ENCODE measurements at regions not wholly inside any gene's neighbourhood (a gene's known extent, or its start where the extent isn't known, plus 50 kb on each side); places are given as distances from the start of the nearest gene placed in this dataset.

DNA sequence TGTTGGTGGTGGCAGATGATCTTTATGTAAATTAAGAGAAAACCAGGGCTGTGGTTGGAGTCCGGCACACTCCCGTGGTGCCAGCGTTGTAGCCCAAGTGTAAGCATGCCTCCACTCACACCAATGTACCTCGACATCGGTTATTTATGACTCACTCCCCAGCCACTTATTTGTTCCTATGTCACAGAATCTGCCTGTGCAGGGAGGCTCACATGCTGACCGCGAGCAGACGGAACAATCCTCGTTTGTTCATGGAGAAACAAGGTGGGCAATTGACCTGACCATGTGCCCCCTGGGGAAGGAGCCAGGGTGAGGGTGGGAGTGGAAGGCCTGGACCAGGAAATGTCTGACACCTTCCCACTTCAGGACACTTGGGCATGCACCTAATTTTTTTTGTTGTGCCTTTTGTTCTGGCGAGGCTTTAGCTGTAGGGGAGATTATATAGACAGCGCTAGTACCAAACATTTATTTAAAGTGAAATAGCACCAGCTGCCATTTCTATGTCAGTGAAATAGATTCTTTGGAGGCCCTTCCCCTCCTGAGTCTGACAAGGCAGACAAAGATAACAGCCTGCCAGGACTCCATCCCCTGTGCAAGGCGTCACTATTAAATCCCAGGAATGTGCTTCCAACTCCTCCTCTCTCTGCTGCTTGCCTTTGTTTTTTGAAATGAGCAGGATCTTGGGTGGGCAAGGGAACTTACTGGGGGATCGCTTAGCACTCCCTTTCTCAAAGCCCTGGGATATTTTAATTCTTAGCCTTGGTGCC lies 394.2 kb downstream of the FGF9 start:
- in situ Hi-C loops (cut with MboI; ENCODE audit: low pct_unique_long_range_greater_than_20kb, low sequenced_read_pairs, unreplicated experiment): no loop called here
- no peak for DNase-seq (ENCODE audit: low spot score)
- TF ChIP-seq, protein P1, sequence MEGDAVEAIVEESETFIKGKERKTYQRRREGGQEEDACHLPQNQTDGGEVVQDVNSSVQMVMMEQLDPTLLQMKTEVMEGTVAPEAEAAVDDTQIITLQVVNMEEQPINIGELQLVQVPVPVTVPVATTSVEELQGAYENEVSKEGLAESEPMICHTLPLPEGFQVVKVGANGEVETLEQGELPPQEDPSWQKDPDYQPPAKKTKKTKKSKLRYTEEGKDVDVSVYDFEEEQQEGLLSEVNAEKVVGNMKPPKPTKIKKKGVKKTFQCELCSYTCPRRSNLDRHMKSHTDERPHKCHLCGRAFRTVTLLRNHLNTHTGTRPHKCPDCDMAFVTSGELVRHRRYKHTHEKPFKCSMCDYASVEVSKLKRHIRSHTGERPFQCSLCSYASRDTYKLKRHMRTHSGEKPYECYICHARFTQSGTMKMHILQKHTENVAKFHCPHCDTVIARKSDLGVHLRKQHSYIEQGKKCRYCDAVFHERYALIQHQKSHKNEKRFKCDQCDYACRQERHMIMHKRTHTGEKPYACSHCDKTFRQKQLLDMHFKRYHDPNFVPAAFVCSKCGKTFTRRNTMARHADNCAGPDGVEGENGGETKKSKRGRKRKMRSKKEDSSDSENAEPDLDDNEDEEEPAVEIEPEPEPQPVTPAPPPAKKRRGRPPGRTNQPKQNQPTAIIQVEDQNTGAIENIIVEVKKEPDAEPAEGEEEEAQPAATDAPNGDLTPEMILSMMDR (IDR thresholded peaks at IDR 0.05; ENCODE audit: extremely low read depth, insufficient read depth, missing control alignments): no peak

- in situ Hi-C loops (cut with MboI; ENCODE audit: low pct_unique_long_range_greater_than_20kb, low sequenced_read_pairs, unreplicated experiment): no loop called here
- TF ChIP-seq, protein P1 (IDR thresholded peaks at IDR 0.05; ENCODE audit: extremely low read depth, insufficient read depth, missing control alignments): no peak
- DNase-seq (ENCODE audit: low spot score): peak; percentile 20
Observed at GRCh38 chr13:22073718-22074117, 402.8 kb downstream of the FGF9 start.

DNA sequence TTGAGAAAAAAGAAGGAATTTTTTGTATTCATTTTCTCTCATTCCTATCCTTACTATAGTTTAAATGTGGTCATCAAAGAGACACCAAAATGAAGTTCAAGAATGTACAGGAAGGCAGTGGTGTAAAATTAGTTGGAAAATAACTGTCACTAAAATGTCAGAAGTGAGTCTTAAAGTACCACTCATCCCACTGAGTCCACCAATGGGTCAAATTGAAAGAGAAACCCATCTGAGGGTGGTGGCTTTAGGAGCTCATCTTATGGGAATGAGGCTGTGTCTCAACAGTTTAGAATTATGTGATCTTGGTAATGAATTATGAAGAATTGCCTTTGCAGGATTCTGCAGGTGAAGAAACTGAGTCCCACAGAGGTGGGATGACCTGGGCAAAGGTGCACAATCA lies 403.5 kb downstream of the FGF9 start:
- DNase-seq (ENCODE audit: low spot score): no peak
- in situ Hi-C loops (cut with MboI; ENCODE audit: low pct_unique_long_range_greater_than_20kb, low sequenced_read_pairs, unreplicated experiment): no loop called here
- TF ChIP-seq, protein P1 (IDR thresholded peaks at IDR 0.05; ENCODE audit: extremely low read depth, insufficient read depth, missing control alignments): no peak

DNA sequence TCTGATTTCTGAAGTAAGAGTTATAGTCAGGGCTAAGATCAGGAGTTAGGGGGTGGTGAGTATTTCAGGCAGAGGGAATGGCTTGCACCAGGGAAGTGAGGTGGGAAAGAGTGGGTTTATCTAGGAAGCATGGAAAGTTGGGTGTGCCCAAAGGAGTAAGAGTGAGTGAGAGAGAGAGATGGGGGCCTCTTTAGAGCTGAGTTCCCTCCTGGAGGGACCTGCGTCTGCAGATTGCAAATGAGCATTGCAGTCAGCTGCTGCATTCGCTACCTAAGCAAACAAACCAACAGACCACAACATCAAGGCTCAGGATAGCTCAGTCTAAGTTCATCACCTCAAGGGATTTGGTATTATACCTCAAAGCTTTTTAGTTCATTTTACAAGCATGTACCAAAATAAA lies 405.8 kb downstream of the FGF9 start:
- no peak for DNase-seq (ENCODE audit: low spot score)
- in situ Hi-C loops (cut with MboI; ENCODE audit: low pct_unique_long_range_greater_than_20kb, low sequenced_read_pairs, unreplicated experiment): no loop called here
- TF ChIP-seq, protein P1 (IDR thresholded peaks at IDR 0.05; ENCODE audit: extremely low read depth, insufficient read depth, missing control alignments): no peak

DNA sequence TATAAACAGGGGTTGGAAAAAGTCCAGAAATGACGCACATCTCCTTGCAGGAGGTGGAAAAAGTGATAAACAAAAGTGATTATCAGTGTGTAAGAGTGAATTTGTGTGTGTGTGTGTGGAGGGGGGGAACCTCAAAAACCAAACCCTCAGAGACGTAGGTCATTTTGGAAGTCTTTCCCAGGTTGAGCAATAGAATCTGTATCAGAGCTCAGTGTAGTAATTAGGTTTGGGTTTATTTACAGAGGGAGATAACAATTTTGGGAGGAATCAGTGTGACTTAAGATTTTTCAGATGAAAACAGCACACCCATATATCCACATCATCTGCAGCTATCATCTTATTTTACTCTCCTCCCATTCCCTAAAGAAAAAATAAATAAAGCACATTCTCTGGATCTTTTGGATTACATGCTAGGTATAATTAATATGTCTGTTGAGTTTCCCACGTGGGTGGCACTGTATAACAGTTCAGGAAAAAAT lies 406.4 kb downstream of the FGF9 start:
- DNase-seq (ENCODE audit: low spot score): no peak
- in situ Hi-C loops (cut with MboI; ENCODE audit: low pct_unique_long_range_greater_than_20kb, low sequenced_read_pairs, unreplicated experiment): no loop called here
- TF ChIP-seq, protein P1 (IDR thresholded peaks at IDR 0.05; ENCODE audit: extremely low read depth, insufficient read depth, missing control alignments): no peak

DNA sequence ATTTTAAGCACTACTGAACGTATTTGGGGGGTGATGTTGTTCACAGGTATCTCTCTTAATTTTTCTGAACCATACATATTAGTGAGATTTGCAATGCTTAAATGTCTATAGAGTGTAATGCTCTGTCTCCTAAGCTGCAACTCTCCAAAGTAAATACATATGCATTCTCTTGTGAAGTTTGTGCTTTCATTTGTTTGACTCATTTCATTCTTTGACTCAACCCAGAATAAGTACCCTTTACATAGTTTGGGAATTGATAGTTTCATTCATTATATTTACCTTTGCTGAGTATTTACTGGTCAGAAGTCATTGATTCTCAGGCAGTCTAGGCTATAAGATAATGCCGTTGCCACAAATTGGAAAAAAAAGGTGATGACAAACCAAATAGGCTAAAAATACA lies 406.9 kb downstream of the FGF9 start:
- TF ChIP-seq, protein P1 (IDR thresholded peaks at IDR 0.05; ENCODE audit: extremely low read depth, insufficient read depth, missing control alignments): no peak
- no peak for DNase-seq (ENCODE audit: low spot score)
- in situ Hi-C loops (cut with MboI; ENCODE audit: low pct_unique_long_range_greater_than_20kb, low sequenced_read_pairs, unreplicated experiment): no loop called here

Data from GM13977 (cell line).